ENCODE measurements at regions not wholly inside any gene's neighbourhood (a gene's known extent, or its start where the extent isn't known, plus 50 kb on each side); places are given as distances from the start of the nearest gene placed in this dataset.

DNA sequence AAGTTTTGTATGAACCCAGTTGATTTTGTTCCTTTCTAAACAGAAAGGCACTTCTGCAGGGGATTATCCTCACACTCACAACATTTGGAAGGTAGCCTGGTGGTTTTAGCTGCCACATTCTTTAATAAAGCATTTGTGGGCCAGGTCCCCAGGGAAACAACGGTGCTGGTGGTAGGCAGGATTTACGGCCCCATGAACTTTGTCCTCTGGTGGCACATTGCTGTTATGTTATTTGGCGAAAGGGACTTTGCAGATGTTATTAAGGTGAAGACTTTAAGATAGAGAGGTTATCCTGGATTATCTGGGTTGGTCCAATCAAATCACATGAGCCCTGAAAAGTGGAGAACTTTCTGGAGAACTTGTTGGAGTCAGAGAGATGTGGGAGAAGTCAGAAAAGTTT, 86.3 kb upstream of the C9orf72 start:
- TF ChIP-seq, protein P1, sequence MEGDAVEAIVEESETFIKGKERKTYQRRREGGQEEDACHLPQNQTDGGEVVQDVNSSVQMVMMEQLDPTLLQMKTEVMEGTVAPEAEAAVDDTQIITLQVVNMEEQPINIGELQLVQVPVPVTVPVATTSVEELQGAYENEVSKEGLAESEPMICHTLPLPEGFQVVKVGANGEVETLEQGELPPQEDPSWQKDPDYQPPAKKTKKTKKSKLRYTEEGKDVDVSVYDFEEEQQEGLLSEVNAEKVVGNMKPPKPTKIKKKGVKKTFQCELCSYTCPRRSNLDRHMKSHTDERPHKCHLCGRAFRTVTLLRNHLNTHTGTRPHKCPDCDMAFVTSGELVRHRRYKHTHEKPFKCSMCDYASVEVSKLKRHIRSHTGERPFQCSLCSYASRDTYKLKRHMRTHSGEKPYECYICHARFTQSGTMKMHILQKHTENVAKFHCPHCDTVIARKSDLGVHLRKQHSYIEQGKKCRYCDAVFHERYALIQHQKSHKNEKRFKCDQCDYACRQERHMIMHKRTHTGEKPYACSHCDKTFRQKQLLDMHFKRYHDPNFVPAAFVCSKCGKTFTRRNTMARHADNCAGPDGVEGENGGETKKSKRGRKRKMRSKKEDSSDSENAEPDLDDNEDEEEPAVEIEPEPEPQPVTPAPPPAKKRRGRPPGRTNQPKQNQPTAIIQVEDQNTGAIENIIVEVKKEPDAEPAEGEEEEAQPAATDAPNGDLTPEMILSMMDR (conservative IDR thresholded peaks at IDR 0.05) = no peak
- no peak for TF ChIP-seq ZFX (IDR thresholded peaks at IDR 0.05)

All from C4-2B (cell line).